ENCODE measurements at regions not wholly inside any gene's neighbourhood (a gene's known extent, or its start where the extent isn't known, plus 50 kb on each side); places are given as distances from the start of the nearest gene placed in this dataset.

DNA sequence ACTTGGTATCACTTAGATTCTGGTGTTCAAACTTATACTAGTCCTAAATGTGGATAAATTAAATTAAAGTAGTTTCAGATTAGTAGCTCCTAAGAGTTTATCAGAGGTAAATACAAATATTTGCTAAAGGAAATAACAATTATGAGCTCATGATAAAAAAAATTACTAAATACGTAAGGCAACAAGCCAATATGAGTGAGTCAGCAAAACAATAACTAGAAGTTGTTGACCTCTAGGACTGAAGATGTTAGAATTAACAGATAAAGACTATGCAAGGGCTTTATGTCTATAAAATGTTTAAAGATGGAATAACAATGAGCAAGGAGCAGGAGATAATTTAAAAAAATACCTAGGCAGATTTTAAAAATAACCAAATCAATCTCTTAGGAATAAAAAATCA, 195.8 kb downstream of the CLCN4 start:
- TF ChIP-seq POLR2AphosphoS5 (IDR thresholded peaks at IDR 0.05) (no peak), EP300 (IDR thresholded peaks at IDR 0.05) (no peak)
